CD14-positive monocyte (primary cell): ENCODE measurements at regions not wholly inside any gene's neighbourhood (a gene's known extent, or its start where the extent isn't known, plus 50 kb on each side); places are given as distances from the start of the nearest gene placed in this dataset.

ENCODE experiments used
- DNase-seq, 3 donors: peaks; one replicate each; pipeline ENCODE4 v3.0.0-alpha.2; 2011 to 2022
- H2AFZ ChIP-seq: 2 replicates; pipeline ENCODE4 v1.6.0; 2012; ENCODE audit warnings: mild to moderate bottlenecking, low read depth, low read length, inconsistent platforms; ENCODE audit not compliant: insufficient read depth, poor library complexity, severe bottlenecking
- H3K27ac ChIP-seq, 2 donors: 1 replicate in 1 of 2; 2 replicates in 1 of 2; pipeline ENCODE4 v1.5.1; 2012 to 2013; ENCODE audit warnings: low read length in 2 of 2, control low read depth in 1 of 2, inconsistent platforms in 1 of 2, low read depth in 1 of 2, mild to moderate bottlenecking in 1 of 2
- H3K27me3 ChIP-seq, 2 donors: one replicate each; pipeline versions ENCODE4 v1.6.0 to v1.6.1; 2011 to 2013; ENCODE audit warnings: low read length in 2 of 2; ENCODE audit not compliant: control insufficient read depth in 2 of 2, insufficient read depth in 2 of 2
- H3K36me3 ChIP-seq, 2 donors: replicated peaks in 1 of 2; 1 replicate in 1 of 2; 2 replicates in 1 of 2; pipeline versions ENCODE4 v1.5.1 to v1.6.1; 2012 to 2013; ENCODE audit warnings: low read length in 2 of 2, control low read depth in 1 of 2, inconsistent platforms in 1 of 2, mild to moderate bottlenecking in 1 of 2; ENCODE audit not compliant: insufficient read depth in 2 of 2, control insufficient read depth in 1 of 2
- H3K4me1 ChIP-seq, 2 donors: 1 replicate in 1 of 2; 2 replicates in 1 of 2; pipeline versions ENCODE4 v1.5.1 to v1.6.1; 2012 to 2013; ENCODE audit warnings: low read length in 2 of 2, control low read depth in 1 of 2, inconsistent platforms in 1 of 2, mild to moderate bottlenecking in 1 of 2, moderate library complexity in 1 of 2; ENCODE audit not compliant: insufficient read depth in 2 of 2, control insufficient read depth in 1 of 2
- H3K4me2 ChIP-seq: replicated peaks from 2 replicates; pipeline ENCODE3; 2012; ENCODE audit warnings: low read length, moderate library complexity, mild to moderate bottlenecking; ENCODE audit not compliant: poor library complexity, severe bottlenecking; ENCODE audit errors: extremely low read depth
- H3K4me3 ChIP-seq, 3 experiments: fragments of 200-600 bp in 1 of 3; sonication (generic) in 1 of 3; replicated peaks in 1 of 3; 1 replicate in 2 of 3; 2 replicates in 1 of 3; pipeline ENCODE4 v1.5.1; 2011 to 2013; ENCODE audit warnings: low read length in 3 of 3, mild to moderate bottlenecking in 3 of 3, control low read depth in 2 of 3, low read depth in 2 of 3, inconsistent platforms in 1 of 3, moderate library complexity in 1 of 3
- H3K79me2 ChIP-seq: 2 replicates; pipeline ENCODE4 v1.6.0; 2012; ENCODE audit warnings: mild to moderate bottlenecking, control low read depth, inconsistent platforms, low read length, moderate library complexity; ENCODE audit not compliant: insufficient read depth
- H3K9ac ChIP-seq: 2 replicates; pipeline ENCODE4 v1.6.0; 2017; ENCODE audit warnings: low read length, mild to moderate bottlenecking; ENCODE audit not compliant: insufficient read depth, poor library complexity, severe bottlenecking
- H3K9me3 ChIP-seq, 2 donors: replicated peaks in 1 of 2; 1 replicate in 1 of 2; 2 replicates in 1 of 2; pipeline versions ENCODE4 v1.5.1 to v1.6.1; 2012 to 2013; ENCODE audit warnings: low read length in 2 of 2, control low read depth in 1 of 2; ENCODE audit not compliant: control insufficient read depth in 1 of 2, insufficient read depth in 1 of 2
- H4K20me1 ChIP-seq: 2 replicates; pipeline ENCODE4 v1.6.0; 2012; ENCODE audit warnings: mild to moderate bottlenecking, low read length, control low read depth, moderate library complexity; ENCODE audit not compliant: insufficient read depth
- H3K27ac Mint-ChIP-seq, 7 donors: one replicate each; pipeline ENCODE4 v1.8.0; 2020; ENCODE audit warnings: mild to moderate bottlenecking in 7 of 7, mixed read lengths in 7 of 7, moderate library complexity in 6 of 7, inconsistent platforms in 2 of 7
- H3K27me3 Mint-ChIP-seq, 3 donors: one replicate each; pipeline ENCODE4 v1.8.0; 2021 to 2022; ENCODE audit warnings: low read depth in 3 of 3, mild to moderate bottlenecking in 3 of 3, mixed read lengths in 3 of 3, moderate library complexity in 3 of 3, inconsistent platforms in 1 of 3
- H3K36me3 Mint-ChIP-seq, 2 donors: one replicate each; pipeline ENCODE4 v1.8.0; 2020; ENCODE audit warnings: mixed read lengths in 2 of 2, inconsistent platforms in 1 of 2, mild to moderate bottlenecking in 1 of 2
- H3K4me1 Mint-ChIP-seq: one replicate; pipeline ENCODE4 v1.8.0; 2020; ENCODE audit warnings: mild to moderate bottlenecking, mixed read lengths
- H3K4me3 Mint-ChIP-seq, 2 donors: one replicate each; pipeline ENCODE4 v1.8.0; 2020; ENCODE audit warnings: mild to moderate bottlenecking in 2 of 2, mixed read lengths in 2 of 2, moderate library complexity in 1 of 2
- H3K9me3 Mint-ChIP-seq, 7 donors: one replicate each; pipeline ENCODE4 v1.8.0; 2020 to 2022; ENCODE audit warnings: mixed read lengths in 7 of 7, mild to moderate bottlenecking in 6 of 7, moderate library complexity in 6 of 7, inconsistent platforms in 2 of 7
- CTCF ChIP-seq: fragments of 200-600 bp; IDR thresholded peaks from one replicate; pipeline ENCODE4 v1.8.0; 2022; ENCODE audit warnings: antibody characterized with exemption, mild to moderate bottlenecking
- WGBS: methylation state at CpG from one replicate; pipeline ENCODE4 v1.1.5; 2013; ENCODE audit warnings: missing lambda C conversion rate; ENCODE audit not compliant: insufficient coverage; 5-methylcytosine and 5-hydroxymethylcytosine counted together
- intact Hi-C, 2 donors: fragments of 100-400 bp; cut with micrococcal nuclease; formaldehyde crosslinking; loops; one replicate each; pipeline versions ENCODE4 v1.15.0 to v1.15.1; 2023

- no peak for TF ChIP-seq CTCF
- 100% methylated on average over 1 of the region's 3 CpGs for WGBS
- intact Hi-C loops = no loop called here
- Mint-ChIP-seq H3K27me3 (peaks cover 0 to 5% (median 0%) of the 10 kb centered on the region in 3 donors), H3K36me3 (no peaks in the 10 kb centered on the region), H3K27ac (peak overlapping the region in 1 of 7 donors; percentile 47), H3K9me3 (peaks cover 0 to 3% (median 0%) of the 10 kb centered on the region in 7 donors), H3K4me3 (no peak overlapping the region), H3K4me1 (no peaks in the 10 kb centered on the region)
- H3K4me1 ChIP-seq = no peaks in the 10 kb centered on the region
- H3K27me3 ChIP-seq = no peaks in the 10 kb centered on the region
- no peak overlapping the region for H3K27ac ChIP-seq
- no peak overlapping the region for H3K9ac ChIP-seq
- no peak overlapping the region for H3K4me3 ChIP-seq
- H3K9me3 ChIP-seq = no peaks in the 10 kb centered on the region
- no peaks in the 10 kb centered on the region for H4K20me1 ChIP-seq
- no peaks in the 10 kb centered on the region for H3K79me2 ChIP-seq
- no peak overlapping the region for H2AFZ ChIP-seq
- DNase-seq = no peak
- no peak overlapping the region for H3K4me2 ChIP-seq
- H3K36me3 ChIP-seq = no peaks in the 10 kb centered on the region
Measured at GRCh38 chr13:97567510-97568243, 133.7 kb downstream of the RAP2A start.

- 57% methylated on average over 1 of the region's 1 CpG for WGBS
- Mint-ChIP-seq H3K36me3 (no peaks in the 10 kb centered on the region), H3K4me1 (no peaks in the 10 kb centered on the region), H3K4me3 (no peak overlapping the region), H3K27me3 (peaks cover 0 to 5% (median 0%) of the 10 kb centered on the region in 3 donors), H3K9me3 (peaks cover 0 to 3% (median 0%) of the 10 kb centered on the region in 7 donors), H3K27ac (no peak overlapping the region)
- Histone ChIP-seq H3K79me2 (no peaks in the 10 kb centered on the region), H3K27me3 (no peaks in the 10 kb centered on the region), H3K9me3 (no peaks in the 10 kb centered on the region), H3K27ac (no peak overlapping the region), H3K36me3 (no peaks in the 10 kb centered on the region), H3K4me1 (no peaks in the 10 kb centered on the region), H3K9ac (no peak overlapping the region), H4K20me1 (no peaks in the 10 kb centered on the region), H3K4me3 (no peak overlapping the region), H2AFZ (no peak overlapping the region), H3K4me2 (no peak overlapping the region)
- intact Hi-C loops = no loop called here
- TF ChIP-seq CTCF = no peak
- no peak for DNase-seq
Measured at GRCh38 chr13:97568850-97569249, 134.9 kb downstream of the RAP2A start.
